ENCODE measurements at regions not wholly inside any gene's neighbourhood (a gene's known extent, or its start where the extent isn't known, plus 50 kb on each side); places are given as distances from the start of the nearest gene placed in this dataset.

GRCh38 chr22:49118065-49118464, 709.6 kb downstream of the BRD1 start:
- Histone ChIP-seq H3K36me3 (replicated peaks; ENCODE audit: insufficient read depth, low read length) (no peaks in the 10 kb centered on the region), H3K9me2 (replicated peaks; ENCODE audit: insufficient read depth, low read length) (no peaks in the 10 kb centered on the region), H2AFZ (ENCODE audit: low read length) (no peak overlapping the region), H3K27ac (ENCODE audit: low read length) (no peak overlapping the region), H3K4me2 (ENCODE audit: low read depth, low read length) (no peak overlapping the region), H3K27me3 (replicated peaks; ENCODE audit: insufficient read depth, low read length) (peaks cover 80% of the 10 kb centered on the region), H3K4me1 (ENCODE audit: low read length) (no peaks in the 10 kb centered on the region), H3K4me3 (ENCODE audit: low read length) (no peak overlapping the region), H3K9me3 (replicated peaks; ENCODE audit: insufficient read depth, low read length) (no peaks in the 10 kb centered on the region), H3K9ac (ENCODE audit: low read length) (no peak overlapping the region), H3K79me2 (ENCODE audit: low read length) (no peaks in the 10 kb centered on the region), H3F3A (ENCODE audit: insufficient read depth, low read length) (no peaks in the 10 kb centered on the region), H4K20me1 (ENCODE audit: insufficient read depth, low read length) (no peaks in the 10 kb centered on the region)
- DNase-seq, result no peak
- no peak for TF ChIP-seq EZH2phosphoT487 (IDR thresholded peaks at IDR 0.05; ENCODE audit: low read length)
- TF ChIP-seq EZH2 (optimal IDR thresholded peaks at IDR 0.05; ENCODE audit: low read depth, low read length), result no peak

- Histone ChIP-seq H3K27me3 (replicated peaks; ENCODE audit: insufficient read depth, low read length) (peaks cover 82% of the 10 kb centered on the region), H3K4me3 (ENCODE audit: low read length) (no peak overlapping the region), H3F3A (ENCODE audit: insufficient read depth, low read length) (no peaks in the 10 kb centered on the region), H3K4me2 (ENCODE audit: low read depth, low read length) (no peak overlapping the region), H3K9me3 (replicated peaks; ENCODE audit: insufficient read depth, low read length) (no peaks in the 10 kb centered on the region), H3K79me2 (ENCODE audit: low read length) (no peaks in the 10 kb centered on the region), H3K4me1 (ENCODE audit: low read length) (no peaks in the 10 kb centered on the region), H3K9me2 (replicated peaks; ENCODE audit: insufficient read depth, low read length) (no peaks in the 10 kb centered on the region), H2AFZ (ENCODE audit: low read length) (no peak overlapping the region), H3K9ac (ENCODE audit: low read length) (no peak overlapping the region), H4K20me1 (ENCODE audit: insufficient read depth, low read length) (no peaks in the 10 kb centered on the region), H3K27ac (ENCODE audit: low read length) (no peak overlapping the region), H3K36me3 (replicated peaks; ENCODE audit: insufficient read depth, low read length) (no peaks in the 10 kb centered on the region)
- TF ChIP-seq EZH2phosphoT487 (IDR thresholded peaks at IDR 0.05; ENCODE audit: low read length) (no peak), EZH2 (optimal IDR thresholded peaks at IDR 0.05; ENCODE audit: low read depth, low read length) (no peak), CTCF (IDR thresholded peaks at IDR 0.05; ENCODE audit: low read length) (no peak)
- no peak for DNase-seq
Measured at GRCh38 chr22:49117486-49117885, 710.2 kb downstream of the BRD1 start.

GRCh38 chr22:49116486-49117120, 711.1 kb downstream of the BRD1 start:
- TF ChIP-seq EZH2phosphoT487 (IDR thresholded peaks at IDR 0.05; ENCODE audit: low read length) (no peak), CTCF (IDR thresholded peaks at IDR 0.05; ENCODE audit: low read length) (no peak)
- Histone ChIP-seq H4K20me1 (ENCODE audit: insufficient read depth, low read length) (no peaks in the 10 kb centered on the region), H3K4me2 (ENCODE audit: low read depth, low read length) (no peak overlapping the region), H3K79me2 (ENCODE audit: low read length) (no peaks in the 10 kb centered on the region), H3K9me3 (replicated peaks; ENCODE audit: insufficient read depth, low read length) (no peaks in the 10 kb centered on the region), H3F3A (ENCODE audit: insufficient read depth, low read length) (no peaks in the 10 kb centered on the region), H3K4me1 (ENCODE audit: low read length) (no peaks in the 10 kb centered on the region), H3K36me3 (replicated peaks; ENCODE audit: insufficient read depth, low read length) (no peaks in the 10 kb centered on the region), H3K9me2 (replicated peaks; ENCODE audit: insufficient read depth, low read length) (no peaks in the 10 kb centered on the region), H3K9ac (ENCODE audit: low read length) (no peak overlapping the region), H3K27ac (ENCODE audit: low read length) (no peak overlapping the region), H2AFZ (ENCODE audit: low read length) (no peak overlapping the region), H3K4me3 (ENCODE audit: low read length) (no peak overlapping the region), H3K27me3 (replicated peaks; ENCODE audit: insufficient read depth, low read length) (peaks cover 85% of the 10 kb centered on the region)
- DNase-seq, result no peak

GRCh38 chr22:49116021-49116420, 711.7 kb downstream of the BRD1 start:
- no peaks in the 10 kb centered on the region for H3K9me3 ChIP-seq (replicated peaks; ENCODE audit: insufficient read depth, low read length)

More at GRCh38 chr22:49116021-49116420, 711.7 kb downstream of the BRD1 start:
- TF ChIP-seq EZH2 (optimal IDR thresholded peaks at IDR 0.05; ENCODE audit: low read depth, low read length) (no peak), CTCF (IDR thresholded peaks at IDR 0.05; ENCODE audit: low read length) (no peak), EZH2phosphoT487 (IDR thresholded peaks at IDR 0.05; ENCODE audit: low read length) (no peak)
- H3F3A ChIP-seq (ENCODE audit: insufficient read depth, low read length), result no peaks in the 10 kb centered on the region
- H3K9me2 ChIP-seq (replicated peaks; ENCODE audit: insufficient read depth, low read length), result no peaks in the 10 kb centered on the region
- H3K4me2 ChIP-seq (ENCODE audit: low read depth, low read length), result no peak overlapping the region
- peaks cover 84% of the 10 kb centered on the region for H3K27me3 ChIP-seq (replicated peaks; ENCODE audit: insufficient read depth, low read length)
- no peaks in the 10 kb centered on the region for H3K79me2 ChIP-seq (ENCODE audit: low read length)
- H2AFZ ChIP-seq (ENCODE audit: low read length), result no peak overlapping the region
- no peaks in the 10 kb centered on the region for H3K36me3 ChIP-seq (replicated peaks; ENCODE audit: insufficient read depth, low read length)
- H3K9ac ChIP-seq (ENCODE audit: low read length), result no peak overlapping the region
- no peak overlapping the region for H3K27ac ChIP-seq (ENCODE audit: low read length)
- no peak overlapping the region for H3K4me3 ChIP-seq (ENCODE audit: low read length)
- DNase-seq, result no peak
- no peaks in the 10 kb centered on the region for H3K4me1 ChIP-seq (ENCODE audit: low read length)
- no peaks in the 10 kb centered on the region for H4K20me1 ChIP-seq (ENCODE audit: insufficient read depth, low read length)

Data from MM.1S (cell line).